HepG2 (cell line): ENCODE measurements at regions not wholly inside any gene's neighbourhood (a gene's known extent, or its start where the extent isn't known, plus 50 kb on each side); places are given as distances from the start of the nearest gene placed in this dataset.

Experiments
- ATAC-seq: fragments of 200-7000 bp; cut with Tn5 transposase; 3 replicates; pipeline ENCODE4 v1.9.1; 2020; ENCODE audit warnings: mild to moderate bottlenecking, moderate library complexity
- BruUV-seq: library from RNA; stranded (reverse); fragments of 400-500 nt; replicated peaks from 2 replicates; lab custom pipeline; 2021; lab: Mats Ljungman, UMichigan
- CTCF ChIA-PET: fragments of 300-600 bp; formaldehyde crosslinking; extraction: SDS; loops from one replicate; lab custom pipeline; 2021; ENCODE audit warnings: low total read pairs, inconsistent platforms, low intra/inter-chr PET ratio; lab: Yijun Ruan, JAX
- POLR2A ChIA-PET: fragments of 350-600 bp; sonication (Branson Sonifier 250); formaldehyde crosslinking; loops from one replicate; lab custom pipeline; 2020; ENCODE audit warnings: antibody characterized with exemption, inconsistent platforms; lab: Yijun Ruan, JAX
- DNase-seq: peaks from one replicate; pipeline ENCODE4 v3.0.0-alpha.2; 2015; ENCODE audit warnings: low spot score
- FAIRE-seq: peaks from 3 replicates; lab custom pipeline; 2011; peaks lifted over from hg19 to GRCh38; lab: Jason Lieb, UNC
- H2AFZ ChIP-seq: one replicate; pipeline ENCODE4 v1.6.1; 2011; ENCODE audit warnings: low read length, inconsistent platforms
- H3K27ac ChIP-seq: fragments of 300-600 bp; 3 replicates; pipeline ENCODE4 v1.8.0; 2011; ENCODE audit warnings: mixed run types, mild to moderate bottlenecking, mixed read lengths, low read length, inconsistent platforms; ENCODE audit not compliant: insufficient read depth; ENCODE audit errors: extremely low read length
- H3K27me3 ChIP-seq, 2 experiments: fragments of 200-600 bp in 1 of 2; 2 replicates in 1 of 2; 3 replicates in 1 of 2; pipeline versions ENCODE4 v1.6.0 to v1.8.0; 2011; ENCODE audit warnings: low read length in 2 of 2, mild to moderate bottlenecking in 2 of 2, moderate library complexity in 2 of 2, inconsistent platforms in 1 of 2; ENCODE audit not compliant: insufficient read depth in 2 of 2, control insufficient read depth in 1 of 2
- H3K36me3 ChIP-seq, 2 experiments: fragments of 200-600 bp in 1 of 2; replicated peaks in 1 of 2; 2 replicates in 1 of 2; 3 replicates in 1 of 2; pipeline versions ENCODE4 v1.5.1 to v1.8.0; 2011; ENCODE audit warnings: low read length in 2 of 2, inconsistent platforms in 1 of 2; ENCODE audit not compliant: insufficient read depth in 2 of 2, control insufficient read depth in 1 of 2
- H3K4me1 ChIP-seq: 2 replicates; pipeline ENCODE4 v1.5.1; 2012; ENCODE audit warnings: low read length, inconsistent platforms; ENCODE audit not compliant: insufficient read depth
- H3K4me2 ChIP-seq: 2 replicates; pipeline ENCODE4 v1.6.0; 2011; ENCODE audit warnings: low read depth, low read length, inconsistent platforms
- H3K4me3 ChIP-seq, 3 experiments: fragments of 200-600 bp in 1 of 3; sonication (generic), shearing (Covaris generic) in 1 of 3; replicated peaks in 1 of 3; 2 replicates each; pipeline ENCODE4 v1.5.1; 2011 to 2016; ENCODE audit warnings: low read length in 3 of 3, inconsistent platforms in 2 of 3, low read depth in 2 of 3, mild to moderate bottlenecking in 2 of 3, control low read depth in 1 of 3, mixed read lengths in 1 of 3; ENCODE audit not compliant: insufficient read depth in 1 of 3
- H3K79me2 ChIP-seq: one replicate; pipeline ENCODE4 v1.6.1; 2011; ENCODE audit warnings: low read length, inconsistent platforms; ENCODE audit not compliant: insufficient read depth
- H3K9ac ChIP-seq: 2 replicates; pipeline ENCODE4 v1.6.0; 2011; ENCODE audit warnings: mild to moderate bottlenecking, low read depth, low read length, inconsistent platforms; ENCODE audit not compliant: insufficient read depth
- H3K9me3 ChIP-seq: 2 replicates; pipeline ENCODE4 v1.5.1; 2012; ENCODE audit warnings: mild to moderate bottlenecking, low read length
- H4K20me1 ChIP-seq: 2 replicates; pipeline ENCODE4 v1.6.0; 2011; ENCODE audit warnings: inconsistent platforms, mild to moderate bottlenecking, low read length, moderate library complexity; ENCODE audit not compliant: insufficient read depth
- ARNT2 ChIP-seq: sonication (generic); formaldehyde crosslinking; IDR thresholded peaks from 2 replicates; pipeline ENCODE4 v1.8.0; 2022; ENCODE audit warnings: mild to moderate bottlenecking, low read depth, missing genetic modification reagents, moderate library complexity
- DMTF1 ChIP-seq: sonication (generic); formaldehyde crosslinking; IDR thresholded peaks from 2 replicates; pipeline ENCODE4 v1.4.0; 2020; ENCODE audit warnings: mild to moderate bottlenecking, missing genetic modification reagents
- IKZF4 ChIP-seq: sonication (generic); formaldehyde crosslinking; IDR thresholded peaks from 2 replicates; pipeline ENCODE4 v1.5.1; 2020; ENCODE audit warnings: borderline replicate concordance, mild to moderate bottlenecking, low read depth, missing genetic modification reagents; ENCODE audit errors: not compliant biosample characterization
- JUND ChIP-seq: sonication (generic); formaldehyde crosslinking; IDR thresholded peaks from 2 replicates; pipeline ENCODE4 v1.8.0; 2022; ENCODE audit warnings: mild to moderate bottlenecking, missing genetic modification reagents
- KDM3A ChIP-seq: IDR thresholded peaks from 2 replicates; pipeline ENCODE4 v1.6.1; 2018; ENCODE audit warnings: low read depth, missing compliant biosample characterization
- NKX3-1 ChIP-seq: sonication (generic); formaldehyde crosslinking; IDR thresholded peaks from 2 replicates; pipeline ENCODE4 v1.5.0; 2020; ENCODE audit warnings: missing genetic modification reagents
- PHF8 ChIP-seq: sonication (generic); formaldehyde crosslinking; IDR thresholded peaks from 2 replicates; pipeline ENCODE4 v1.5.0; 2020; ENCODE audit warnings: missing genetic modification reagents
- SCMH1 ChIP-seq: sonication (generic); formaldehyde crosslinking; IDR thresholded peaks from 2 replicates; pipeline ENCODE4 v1.9.0; 2021; ENCODE audit warnings: missing genetic modification reagents, mild to moderate bottlenecking, borderline replicate concordance
- ZFP91 ChIP-seq: sonication (generic); formaldehyde crosslinking; IDR thresholded peaks from 2 replicates; pipeline ENCODE4 v1.9.0; 2022; ENCODE audit warnings: missing genetic modification reagents, mild to moderate bottlenecking, borderline replicate concordance
- ZNF10 ChIP-seq: sonication (generic); formaldehyde crosslinking; IDR thresholded peaks from 2 replicates; pipeline ENCODE4 v1.4.0; 2020; ENCODE audit warnings: mild to moderate bottlenecking, low read depth, missing genetic modification reagents, borderline replicate concordance
- ZNF143 ChIP-seq: sonication (generic); formaldehyde crosslinking; IDR thresholded peaks from 2 replicates; pipeline ENCODE4 v1.4.0; 2020; ENCODE audit warnings: missing genetic modification reagents
- ZNF572 ChIP-seq: sonication (generic); formaldehyde crosslinking; IDR thresholded peaks from 2 replicates; pipeline ENCODE4 v1.5.1; 2020; ENCODE audit warnings: mild to moderate bottlenecking, missing genetic modification reagents
- ZNF773 ChIP-seq: sonication (generic); formaldehyde crosslinking; IDR thresholded peaks from 2 replicates; pipeline ENCODE4 v1.4.0; 2020; ENCODE audit warnings: missing genetic modification reagents, borderline replicate concordance
- ZNF775 ChIP-seq: sonication (generic); formaldehyde crosslinking; IDR thresholded peaks from 2 replicates; pipeline ENCODE4 v1.4.0; 2020; ENCODE audit warnings: missing genetic modification reagents, mild to moderate bottlenecking, moderate library complexity, borderline replicate concordance
- ZSCAN12 ChIP-seq: sonication (generic); formaldehyde crosslinking; IDR thresholded peaks from 2 replicates; pipeline ENCODE4 v1.9.0; 2021; ENCODE audit warnings: mild to moderate bottlenecking, missing genetic modification reagents
- WGBS: methylation state at CpG from one replicate; pipeline ENCODE4 v1.1.6; 2017; ENCODE audit warnings: low lambda C conversion rate; 5-methylcytosine and 5-hydroxymethylcytosine counted together
- in situ Hi-C: cut with HindIII; loops from 2 replicates; pipeline ENCODE4 v1.10.0; 2017; ENCODE audit warnings: low pct_unique_long_range_greater_than_20kb; ENCODE audit not compliant: extremely low pct_ligation_motif_present
- intact Hi-C: fragments of 100-400 bp; cut with micrococcal nuclease; formaldehyde crosslinking; loops from one replicate; pipeline ENCODE4 v1.10.0; 2022; ENCODE audit not compliant: unreplicated experiment
- TF ChIP-seq, protein P1 (sequence below): sonication (generic); formaldehyde crosslinking; IDR thresholded peaks from 2 replicates; pipeline ENCODE4 v1.9.0; 2021; ENCODE audit warnings: missing genetic modification reagents, mild to moderate bottlenecking, borderline replicate concordance

- no peaks in the 10 kb centered on the region for H3K4me1 ChIP-seq
- H3K27me3 ChIP-seq, result no peaks in the 10 kb centered on the region
- H3K4me2 ChIP-seq, result no peak overlapping the region
- intact Hi-C loops, result no loop called here
- H3K36me3 ChIP-seq, result no peaks in the 10 kb centered on the region
- no peaks in the 10 kb centered on the region for H4K20me1 ChIP-seq
- H3K27ac ChIP-seq, result no peak overlapping the region
- H3K9me3 ChIP-seq, result peaks cover 22% of the 10 kb centered on the region
- 1% methylated on average over 2 of the region's 2 CpGs for WGBS
- no peak overlapping the region for H3K4me3 ChIP-seq
- H3K9ac ChIP-seq, result no peak overlapping the region
- TF ChIP-seq ZNF572 (no peak), ZNF10 (CRISPR knock-in tag) (no peak), ZNF143 (CRISPR knock-in tag) (no peak), PHF8 (CRISPR knock-in tag) (no peak), ARNT2 (no peak), SCMH1 (CRISPR knock-in tag) (no peak), IKZF4 (CRISPR knock-in tag) (no peak), NKX3-1 (no peak), ZSCAN12 (CRISPR knock-in tag) (no peak), ZFP91 (CRISPR knock-in tag) (no peak), DMTF1 (CRISPR knock-in tag) (no peak), ZNF775 (CRISPR knock-in tag) (no peak), KDM3A (CRISPR knock-in tag) (no peak), JUND (no peak), ZNF773 (CRISPR knock-in tag) (no peak)
- TF ChIP-seq, protein P1, sequence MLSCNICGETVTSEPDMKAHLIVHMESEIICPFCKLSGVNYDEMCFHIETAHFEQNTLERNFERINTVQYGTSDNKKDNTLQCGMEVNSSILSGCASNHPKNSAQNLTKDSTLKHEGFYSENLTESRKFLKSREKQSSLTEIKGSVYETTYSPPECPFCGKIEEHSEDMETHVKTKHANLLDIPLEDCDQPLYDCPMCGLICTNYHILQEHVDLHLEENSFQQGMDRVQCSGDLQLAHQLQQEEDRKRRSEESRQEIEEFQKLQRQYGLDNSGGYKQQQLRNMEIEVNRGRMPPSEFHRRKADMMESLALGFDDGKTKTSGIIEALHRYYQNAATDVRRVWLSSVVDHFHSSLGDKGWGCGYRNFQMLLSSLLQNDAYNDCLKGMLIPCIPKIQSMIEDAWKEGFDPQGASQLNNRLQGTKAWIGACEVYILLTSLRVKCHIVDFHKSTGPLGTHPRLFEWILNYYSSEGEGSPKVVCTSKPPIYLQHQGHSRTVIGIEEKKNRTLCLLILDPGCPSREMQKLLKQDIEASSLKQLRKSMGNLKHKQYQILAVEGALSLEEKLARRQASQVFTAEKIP, result no peak
- TF ChIP-seq, all 625 proteins: peak for 0
- Histone ChIP-seq H3K79me2 (no peaks in the 10 kb centered on the region), H2AFZ (no peak overlapping the region)
- POLR2A ChIA-PET, result no interaction called here
- BruUV-seq, result no TSS peak
- FAIRE-seq (no peak), ATAC-seq (no peak), DNase-seq (no peak)
- CTCF ChIA-PET, result no interaction called here
- in situ Hi-C loops, result no loop called here
Observed at GRCh38 chr6:112594886-112595594, 247.9 kb downstream of the RFPL4B start.
